ENCODE measurements at regions not wholly inside any gene's neighbourhood (a gene's known extent, or its start where the extent isn't known, plus 50 kb on each side); places are given as distances from the start of the nearest gene placed in this dataset.
"Not testable (repeated sequence)": the region's sequence is repeated elsewhere in the genome, so short reads cannot be mapped to it uniquely, and the experiment has no call there.

GRCh38 chr5:102049517-102049916 lies 246.6 kb downstream of the SLCO4C1 start:
- DNase-seq (ENCODE audit: low read depth, low spot score): no peak

- DNase-seq (ENCODE audit: low read depth, low spot score): no peak
These were observed 247.1 kb downstream of the SLCO4C1 start for GRCh38 chr5:102048940-102049339.

GRCh38 chr5:102047073-102047472 lies 249.0 kb downstream of the SLCO4C1 start:
- DNase-seq (ENCODE audit: low read depth, low spot score): not testable (repeated sequence)

- DNase-seq (ENCODE audit: low read depth, low spot score): no peak
These were observed 255.8 kb downstream of the SLCO4C1 start for GRCh38 chr5:102040326-102040725.

- DNase-seq (ENCODE audit: low read depth, low spot score): no peak
These were observed 259.2 kb downstream of the SLCO4C1 start for GRCh38 chr5:102036927-102037326.

GRCh38 chr5:102031711-102032110 lies 264.4 kb downstream of the SLCO4C1 start:
- DNase-seq (ENCODE audit: low read depth, low spot score): no peak

- no peak for DNase-seq (ENCODE audit: low read depth, low spot score)
These were observed 277.4 kb downstream of the SLCO4C1 start for GRCh38 chr5:102018690-102019089.

- DNase-seq (ENCODE audit: low read depth, low spot score): no peak
These were observed 277.8 kb downstream of the SLCO4C1 start for GRCh38 chr5:102018279-102018678.

- no peak for DNase-seq (ENCODE audit: low read depth, low spot score)
These were observed 281.7 kb downstream of the SLCO4C1 start for GRCh38 chr5:102014371-102014770.

- DNase-seq (ENCODE audit: low read depth, low spot score): no peak
These were observed 285.4 kb downstream of the SLCO4C1 start for GRCh38 chr5:102010644-102011043.

- no peak for DNase-seq (ENCODE audit: low read depth, low spot score)
These were observed 298.8 kb downstream of the SLCO4C1 start for GRCh38 chr5:101997235-101997634.

- no peak for DNase-seq (ENCODE audit: low read depth, low spot score)
These were observed 300.5 kb downstream of the SLCO4C1 start for GRCh38 chr5:101995585-101995984.

- no peak for DNase-seq (ENCODE audit: low read depth, low spot score)
These were observed 304.6 kb downstream of the SLCO4C1 start for GRCh38 chr5:101991486-101991885.

- DNase-seq (ENCODE audit: low read depth, low spot score): no peak
These were observed 306.4 kb downstream of the SLCO4C1 start for GRCh38 chr5:101989659-101990058.

GRCh38 chr5:101977729-101978345 lies 318.2 kb downstream of the SLCO4C1 start:
- DNase-seq (ENCODE audit: low read depth, low spot score): peak; percentile 0

GRCh38 chr5:101976933-101977332 lies 319.2 kb downstream of the SLCO4C1 start:
- DNase-seq (ENCODE audit: low read depth, low spot score): no peak

GRCh38 chr5:101969742-101970141 lies 326.3 kb downstream of the SLCO4C1 start:
- DNase-seq (ENCODE audit: low read depth, low spot score): no peak

- DNase-seq (ENCODE audit: low read depth, low spot score): no peak
These were observed 329.6 kb downstream of the SLCO4C1 start for GRCh38 chr5:101966476-101966875.

GRCh38 chr5:101955891-101956290 lies 340.2 kb downstream of the SLCO4C1 start:
- DNase-seq (ENCODE audit: low read depth, low spot score): no peak

- no peak for DNase-seq (ENCODE audit: low read depth, low spot score)
These were observed 346.1 kb downstream of the SLCO4C1 start for GRCh38 chr5:101950019-101950418.

- no peak for DNase-seq (ENCODE audit: low read depth, low spot score)
These were observed 347.5 kb downstream of the SLCO4C1 start for GRCh38 chr5:101948615-101949014.

- DNase-seq (ENCODE audit: low read depth, low spot score): no peak
These were observed 352.3 kb downstream of the SLCO4C1 start for GRCh38 chr5:101943784-101944183.

GRCh38 chr5:101942321-101942882 lies 353.7 kb downstream of the SLCO4C1 start:
- no peak for DNase-seq (ENCODE audit: low read depth, low spot score)

GRCh38 chr5:101937041-101937440 lies 359.0 kb downstream of the SLCO4C1 start:
- DNase-seq (ENCODE audit: low read depth, low spot score): no peak

All from brain pericyte (primary cell).